ENCODE measurements at regions not wholly inside any gene's neighbourhood (a gene's known extent, or its start where the extent isn't known, plus 50 kb on each side); places are given as distances from the start of the nearest gene placed in this dataset.
A peak's percentile ranks its signal among the peaks of the same experiment; 100 is the strongest.
"Not testable (repeated sequence)": the region's sequence is repeated elsewhere in the genome, so short reads cannot be mapped to it uniquely, and the experiment has no call there.

GRCh38 chr2:142649581-142649980 is 227.9 kb upstream of the KYNU start:
- no peak for DNase-seq (ENCODE audit: low read depth)

GRCh38 chr2:142642650-142643049 is 234.8 kb upstream of the KYNU start:
- DNase-seq (ENCODE audit: low read depth): peak; percentile 25

- no peak for DNase-seq (ENCODE audit: low read depth)
These were observed 248.3 kb upstream of the KYNU start for GRCh38 chr2:142629193-142629592.

- DNase-seq (ENCODE audit: low read depth): no peak
These were observed 256.2 kb upstream of the KYNU start for GRCh38 chr2:142621287-142621686.

GRCh38 chr2:142617461-142617860 is 260.0 kb upstream of the KYNU start:
- DNase-seq (ENCODE audit: low read depth): no peak

GRCh38 chr2:142615876-142616275 is 261.6 kb upstream of the KYNU start:
- DNase-seq (ENCODE audit: low read depth): no peak

GRCh38 chr2:142613193-142613592 is 264.3 kb upstream of the KYNU start:
- DNase-seq (ENCODE audit: low read depth): not testable (repeated sequence)

GRCh38 chr2:142605421-142605820 is 272.0 kb upstream of the KYNU start:
- DNase-seq (ENCODE audit: low read depth): no peak

- no peak for DNase-seq (ENCODE audit: low read depth)
These were observed 273.7 kb upstream of the KYNU start for GRCh38 chr2:142603759-142604158.

- DNase-seq (ENCODE audit: low read depth): no peak
These were observed 275.0 kb upstream of the KYNU start for GRCh38 chr2:142602418-142602989.

GRCh38 chr2:142601794-142602193 is 275.7 kb upstream of the KYNU start:
- DNase-seq (ENCODE audit: low read depth): no peak

- no peak for DNase-seq (ENCODE audit: low read depth)
These were observed 278.0 kb upstream of the KYNU start for GRCh38 chr2:142599504-142599903.

GRCh38 chr2:142598846-142599245 is 278.6 kb upstream of the KYNU start:
- DNase-seq (ENCODE audit: low read depth): no peak

- DNase-seq (ENCODE audit: low read depth): peak; percentile 44
These were observed 281.0 kb upstream of the KYNU start for GRCh38 chr2:142596334-142597088.

- no peak for DNase-seq (ENCODE audit: low read depth)
These were observed 282.5 kb upstream of the KYNU start for GRCh38 chr2:142594935-142595334.

- DNase-seq (ENCODE audit: low read depth): no peak
These were observed 285.3 kb upstream of the KYNU start for GRCh38 chr2:142592171-142592570.

GRCh38 chr2:142591420-142591819 is 286.0 kb upstream of the KYNU start:
- DNase-seq (ENCODE audit: low read depth): no peak

- DNase-seq (ENCODE audit: low read depth): no peak
These were observed 289.2 kb upstream of the KYNU start for GRCh38 chr2:142588269-142588668.

- no peak for DNase-seq (ENCODE audit: low read depth)
These were observed 290.5 kb upstream of the KYNU start for GRCh38 chr2:142586693-142587580.

GRCh38 chr2:142585785-142586184 is 291.7 kb upstream of the KYNU start:
- no peak for DNase-seq (ENCODE audit: low read depth)

- no peak for DNase-seq (ENCODE audit: low read depth)
These were observed 295.1 kb upstream of the KYNU start for GRCh38 chr2:142582317-142582716.

- no peak for DNase-seq (ENCODE audit: low read depth)
These were observed 296.0 kb upstream of the KYNU start for GRCh38 chr2:142581491-142581890.

- DNase-seq (ENCODE audit: low read depth): no peak
These were observed 296.8 kb upstream of the KYNU start for GRCh38 chr2:142580691-142581090.
